Neural cell (in vitro differentiated cells): ENCODE measurements at regions not wholly inside any gene's neighbourhood (a gene's known extent, or its start where the extent isn't known, plus 50 kb on each side); places are given as distances from the start of the nearest gene placed in this dataset.

Experiments
- CTCF ChIP-seq: fragments of 450-650 bp; IDR thresholded peaks from 2 replicates; pipeline ENCODE4 v1.5.1; 2014; ENCODE audit warnings: antibody characterized with exemption, mild to moderate bottlenecking, moderate library complexity; ENCODE audit not compliant: poor library complexity, severe bottlenecking
- EP300 ChIP-seq: fragments of 450-650 bp; conservative IDR thresholded peaks from 2 replicates; pipeline ENCODE4 v1.6.1; 2014; ENCODE audit warnings: antibody characterized with exemption, mild to moderate bottlenecking, moderate library complexity; ENCODE audit not compliant: poor library complexity, severe bottlenecking
- EZH2 ChIP-seq: fragments of 200-600, 300-800 bp; shearing (Covaris generic), sonication (generic); IDR thresholded peaks from 2 replicates; pipeline ENCODE4 v1.6.1; 2014; ENCODE audit warnings: antibody characterized with exemption, low read length, borderline replicate concordance, mild to moderate bottlenecking; ENCODE audit not compliant: insufficient read depth, poor library complexity, severe bottlenecking
- MXI1 ChIP-seq: fragments of 450-650 bp; conservative IDR thresholded peaks from 2 replicates; pipeline ENCODE4 v1.6.1; 2014; ENCODE audit warnings: antibody characterized with exemption, mild to moderate bottlenecking; ENCODE audit not compliant: poor library complexity, severe bottlenecking
- POLR2AphosphoS5 ChIP-seq: IDR thresholded peaks from 2 replicates; pipeline ENCODE4 v1.6.1; 2012
- RAD21 ChIP-seq: fragments of 450-650 bp; conservative IDR thresholded peaks from 2 replicates; pipeline ENCODE4 v1.6.1; 2014; ENCODE audit warnings: antibody characterized with exemption, mild to moderate bottlenecking, moderate library complexity
- REST ChIP-seq: IDR thresholded peaks from 2 replicates; pipeline ENCODE4 v1.6.1; 2012; ENCODE audit warnings: borderline replicate concordance
- SMC3 ChIP-seq: fragments of 450-650 bp; conservative IDR thresholded peaks from 2 replicates; pipeline ENCODE4 v1.6.1; 2014; ENCODE audit warnings: antibody characterized with exemption, mild to moderate bottlenecking, moderate library complexity; ENCODE audit not compliant: poor library complexity

- TF ChIP-seq SMC3, result no peak
- TF ChIP-seq CTCF, result no peak
- TF ChIP-seq POLR2AphosphoS5, result no peak
- TF ChIP-seq EP300, result no peak
- no peak for TF ChIP-seq EZH2
- TF ChIP-seq MXI1, result no peak
- TF ChIP-seq RAD21, result no peak
- no peak for TF ChIP-seq REST
Observed at GRCh38 chr14:100441271-100441947, 118.3 kb downstream of the SLC25A47 start.
